NCI-H146 (cell line): ENCODE measurements at regions not wholly inside any gene's neighbourhood (a gene's known extent, or its start where the extent isn't known, plus 50 kb on each side); places are given as distances from the start of the nearest gene placed in this dataset.

Experiments
- DNase-seq: peaks from one replicate; lab custom pipeline; 2025; lab: John Stamatoyannopoulos, UW

- no peak for DNase-seq
Observed at GRCh38 chr22:22744412-22745224, 100.2 kb downstream of the GGTLC2 start.

- peak; percentile 45 for DNase-seq
Observed at GRCh38 chr22:22745225-22746060, 101.0 kb downstream of the GGTLC2 start.

- DNase-seq, result no peak
Observed at GRCh38 chr22:22746061-22746962, 101.9 kb downstream of the GGTLC2 start.

GRCh38 chr22:22746963-22747933 is 102.8 kb downstream of the GGTLC2 start:
- no peak for DNase-seq

GRCh38 chr22:22748297-22748743 is 103.9 kb downstream of the GGTLC2 start:
- peak; percentile 6 for DNase-seq

- DNase-seq, result no peak
Observed at GRCh38 chr22:22748756-22749155, 104.3 kb downstream of the GGTLC2 start.

GRCh38 chr22:22749167-22749758 is 104.8 kb downstream of the GGTLC2 start:
- DNase-seq, result no peak

- DNase-seq, result no peak
Observed at GRCh38 chr22:22750335-22751042, 106.1 kb downstream of the GGTLC2 start.

- no peak for DNase-seq
Observed at GRCh38 chr22:22751043-22751603, 106.7 kb downstream of the GGTLC2 start.

GRCh38 chr22:22752199-22752555 is 107.8 kb downstream of the GGTLC2 start:
- DNase-seq, result no peak

- peak; percentile 69 for DNase-seq
Observed at GRCh38 chr22:22752556-22753477, 108.4 kb downstream of the GGTLC2 start.

- peak; percentile 79 for DNase-seq
Observed at GRCh38 chr22:22753526-22754267, 109.3 kb downstream of the GGTLC2 start.

GRCh38 chr22:22754268-22754657 is 109.8 kb downstream of the GGTLC2 start:
- no peak for DNase-seq

GRCh38 chr22:22754961-22755777 is 110.8 kb downstream of the GGTLC2 start:
- no peak for DNase-seq

GRCh38 chr22:22755778-22756100 is 111.3 kb downstream of the GGTLC2 start:
- DNase-seq, result no peak

GRCh38 chr22:22756109-22756508 is 111.7 kb downstream of the GGTLC2 start:
- no peak for DNase-seq
